Lower lobe of right lung (tissue), 2 donors: ENCODE measurements at regions not wholly inside any gene's neighbourhood (a gene's known extent, or its start where the extent isn't known, plus 50 kb on each side); places are given as distances from the start of the nearest gene placed in this dataset.
"Not testable (repeated sequence)": the region's sequence is repeated elsewhere in the genome, so short reads cannot be mapped to it uniquely, and the experiment has no call there.

Experiments used
- ATAC-seq, 2 donors: fragments of 200-7000 bp; cut with Tn5 transposase; one replicate each; pipeline ENCODE4 v1.9.1; 2020 to 2022; ENCODE audit warnings: mild to moderate bottlenecking in 2 of 2, moderate library complexity in 2 of 2
- DNase-seq: peaks from one replicate; pipeline ENCODE4 v3.0.0-alpha.2; 2020
- H3K27ac ChIP-seq: fragments of 200-600 bp; one replicate; pipeline ENCODE4 v1.8.0; 2022
- H3K27me3 ChIP-seq: fragments of 200-600 bp; one replicate; pipeline ENCODE4 v1.8.0; 2022; ENCODE audit warnings: low read depth
- H3K36me3 ChIP-seq: fragments of 200-600 bp; one replicate; pipeline ENCODE4 v1.8.0; 2022; ENCODE audit warnings: mild to moderate bottlenecking
- H3K4me1 ChIP-seq: fragments of 200-600 bp; one replicate; pipeline ENCODE4 v1.8.0; 2022
- H3K4me3 ChIP-seq: fragments of 200-600 bp; one replicate; pipeline ENCODE4 v1.8.0; 2022; ENCODE audit warnings: mild to moderate bottlenecking
- H3K9me3 ChIP-seq: fragments of 200-600 bp; one replicate; pipeline ENCODE4 v1.8.0; 2022
- intact Hi-C: fragments of 100-400 bp; cut with DNase I; formaldehyde crosslinking; loops from one replicate; pipeline ENCODE4 v1.11.0; 2022
- TF ChIP-seq, protein P1 (sequence below): fragments of 200-600 bp; IDR thresholded peaks from one replicate; pipeline ENCODE4 v1.8.0; 2022; ENCODE audit warnings: antibody characterized with exemption, mild to moderate bottlenecking
- donor health status: DM: no; HTN: yes; CAD: no; lungs with severe emphysema.

DNA sequence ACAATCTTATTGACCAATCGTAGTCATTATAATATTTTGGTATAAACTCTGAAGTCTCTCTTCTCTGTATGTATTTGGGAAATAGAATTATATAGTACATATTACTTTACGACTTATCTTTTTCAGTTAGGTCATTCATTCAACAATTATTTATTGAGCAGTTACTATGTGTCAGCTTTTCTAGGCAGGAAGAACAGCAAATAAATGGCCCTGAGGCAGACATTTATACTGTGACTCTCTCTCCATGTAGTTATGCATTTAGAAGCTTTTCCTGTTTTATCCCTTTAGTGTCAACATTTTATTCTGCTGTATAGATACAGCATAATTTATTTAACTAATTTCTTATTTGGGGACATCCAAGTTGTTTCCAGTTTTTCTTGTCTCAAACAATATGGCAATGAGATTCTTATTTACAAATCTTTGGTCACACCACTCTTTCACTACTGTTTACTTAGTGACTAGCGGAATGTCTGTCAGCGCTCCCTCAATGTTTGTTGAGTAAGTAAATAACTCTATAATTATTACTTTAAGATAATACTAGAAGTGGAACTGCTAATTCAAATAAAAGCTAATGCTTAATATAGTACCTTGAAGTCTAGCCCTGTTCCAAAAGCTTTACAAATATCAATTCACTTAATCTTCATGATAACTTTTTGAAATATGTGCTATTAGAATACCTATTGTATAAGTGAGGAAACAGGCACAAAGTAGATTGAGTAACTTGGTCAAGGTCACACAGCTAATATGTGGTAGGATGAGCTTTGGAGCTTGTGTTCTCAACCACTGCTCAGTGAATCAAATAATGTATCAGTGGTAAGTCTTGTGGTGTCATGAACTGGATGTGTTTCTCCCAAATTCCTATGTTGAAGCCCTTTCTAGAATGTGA, 465.6 kb downstream of the SIPA1L2 start:
- DNase-seq (no peak), ATAC-seq (peak in 1 of 2 donors; percentile 46)
- H3K36me3 ChIP-seq: no peaks in the 10 kb centered on the region
- H3K4me1 ChIP-seq: no peaks in the 10 kb centered on the region
- H3K27me3 ChIP-seq: no peaks in the 10 kb centered on the region
- H3K9me3 ChIP-seq: no peaks in the 10 kb centered on the region
- H3K27ac ChIP-seq: no peak overlapping the region
- intact Hi-C loops: no loop called here
- no peak overlapping the region for H3K4me3 ChIP-seq
- TF ChIP-seq, protein P1, sequence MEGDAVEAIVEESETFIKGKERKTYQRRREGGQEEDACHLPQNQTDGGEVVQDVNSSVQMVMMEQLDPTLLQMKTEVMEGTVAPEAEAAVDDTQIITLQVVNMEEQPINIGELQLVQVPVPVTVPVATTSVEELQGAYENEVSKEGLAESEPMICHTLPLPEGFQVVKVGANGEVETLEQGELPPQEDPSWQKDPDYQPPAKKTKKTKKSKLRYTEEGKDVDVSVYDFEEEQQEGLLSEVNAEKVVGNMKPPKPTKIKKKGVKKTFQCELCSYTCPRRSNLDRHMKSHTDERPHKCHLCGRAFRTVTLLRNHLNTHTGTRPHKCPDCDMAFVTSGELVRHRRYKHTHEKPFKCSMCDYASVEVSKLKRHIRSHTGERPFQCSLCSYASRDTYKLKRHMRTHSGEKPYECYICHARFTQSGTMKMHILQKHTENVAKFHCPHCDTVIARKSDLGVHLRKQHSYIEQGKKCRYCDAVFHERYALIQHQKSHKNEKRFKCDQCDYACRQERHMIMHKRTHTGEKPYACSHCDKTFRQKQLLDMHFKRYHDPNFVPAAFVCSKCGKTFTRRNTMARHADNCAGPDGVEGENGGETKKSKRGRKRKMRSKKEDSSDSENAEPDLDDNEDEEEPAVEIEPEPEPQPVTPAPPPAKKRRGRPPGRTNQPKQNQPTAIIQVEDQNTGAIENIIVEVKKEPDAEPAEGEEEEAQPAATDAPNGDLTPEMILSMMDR: no peak

DNA sequence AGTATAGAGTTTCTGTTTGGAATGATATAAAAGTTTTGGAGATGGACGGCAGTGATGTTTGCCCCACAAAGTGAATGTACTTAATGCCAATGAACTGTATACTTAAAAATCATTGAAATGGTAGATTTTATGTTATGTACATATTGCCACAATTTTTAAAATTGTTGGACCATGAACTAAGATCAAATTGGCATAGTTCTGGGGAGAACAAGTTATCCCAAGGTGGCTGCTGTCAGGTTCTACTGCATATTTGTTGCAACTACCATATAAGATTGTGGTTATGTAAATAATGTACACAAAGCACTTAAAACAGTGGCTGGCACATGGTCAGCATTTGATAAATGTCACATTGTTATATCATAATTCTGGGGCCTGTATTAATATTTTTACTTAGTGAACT, 466.4 kb downstream of the SIPA1L2 start:
- no peaks in the 10 kb centered on the region for H3K9me3 ChIP-seq
- no peaks in the 10 kb centered on the region for H3K36me3 ChIP-seq
- DNase-seq (no peak), ATAC-seq (no peak)
- intact Hi-C loops: no loop called here
- no peaks in the 10 kb centered on the region for H3K27me3 ChIP-seq
- TF ChIP-seq, protein P1: no peak
- H3K4me3 ChIP-seq: no peak overlapping the region
- H3K27ac ChIP-seq: no peak overlapping the region
- H3K4me1 ChIP-seq: no peaks in the 10 kb centered on the region

DNA sequence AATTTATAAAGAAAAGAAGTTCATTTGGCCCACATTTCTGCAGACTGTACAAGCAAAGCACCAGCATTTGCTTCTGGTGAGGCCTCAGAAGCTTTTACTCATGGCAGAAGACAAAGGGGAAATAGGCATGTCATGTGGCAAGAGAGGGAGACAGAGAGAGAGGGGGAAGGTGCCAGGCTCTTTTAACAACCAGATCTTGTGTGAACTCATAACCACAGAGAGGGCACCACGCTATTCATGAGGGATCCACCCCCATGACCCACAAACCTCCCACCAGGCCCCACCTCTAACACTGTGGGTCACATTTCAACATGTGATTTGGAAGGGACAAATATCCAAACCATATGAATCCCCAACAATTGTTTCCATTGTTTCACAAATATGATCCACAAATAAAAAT, 467.9 kb downstream of the SIPA1L2 start:
- Histone ChIP-seq H3K36me3 (no peaks in the 10 kb centered on the region), H3K4me1 (no peaks in the 10 kb centered on the region), H3K4me3 (no peak overlapping the region), H3K9me3 (no peaks in the 10 kb centered on the region), H3K27ac (no peak overlapping the region), H3K27me3 (no peaks in the 10 kb centered on the region)
- DNase-seq (no peak), ATAC-seq (no peak)
- intact Hi-C loops: no loop called here
- TF ChIP-seq, protein P1: no peak

DNA sequence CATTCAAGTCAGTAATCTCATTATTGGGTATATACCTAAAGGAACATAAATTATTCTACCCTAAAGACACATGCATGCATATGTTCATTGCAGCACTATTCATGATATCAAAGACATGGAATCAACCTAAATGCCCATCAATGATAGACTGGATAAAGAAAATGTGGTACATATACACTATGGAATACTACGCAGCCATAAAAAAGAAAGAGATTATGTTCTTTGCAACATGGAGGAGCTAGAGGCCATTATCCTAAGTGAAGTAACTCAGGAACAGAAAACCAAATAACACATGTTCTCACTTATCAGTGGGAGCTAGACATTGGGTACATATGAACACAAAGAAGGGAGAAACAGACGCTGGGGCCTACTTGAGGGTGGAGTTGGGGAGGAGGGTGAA, 471.4 kb downstream of the SIPA1L2 start:
- H3K4me3 ChIP-seq, intact Hi-C loops, H3K9me3 ChIP-seq, H3K27me3 ChIP-seq, DNase-seq, H3K27ac ChIP-seq, ATAC-seq, H3K4me1 ChIP-seq, H3K36me3 ChIP-seq: not testable (repeated sequence)

DNA sequence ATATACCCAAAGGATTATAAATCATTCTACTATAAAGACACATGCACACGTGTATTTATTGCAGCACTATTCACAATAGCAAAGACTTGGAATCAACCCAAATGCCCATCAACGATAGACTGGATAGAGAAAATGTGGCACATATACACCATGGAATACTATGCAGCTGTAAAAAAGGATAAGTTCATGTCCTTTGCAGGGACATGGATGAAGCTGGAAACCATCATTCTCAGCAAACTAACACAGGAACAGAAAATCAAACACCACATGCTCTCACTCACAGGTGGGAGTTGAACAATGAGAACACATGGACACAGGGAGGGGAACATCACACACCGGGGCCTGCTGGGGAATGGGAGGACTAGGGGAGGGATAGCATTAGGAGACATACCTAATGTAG, 473.9 kb downstream of the SIPA1L2 start:
- H3K36me3 ChIP-seq, H3K4me1 ChIP-seq, ATAC-seq, H3K4me3 ChIP-seq, H3K27me3 ChIP-seq, H3K9me3 ChIP-seq, intact Hi-C loops, H3K27ac ChIP-seq, DNase-seq: not testable (repeated sequence)

DNA sequence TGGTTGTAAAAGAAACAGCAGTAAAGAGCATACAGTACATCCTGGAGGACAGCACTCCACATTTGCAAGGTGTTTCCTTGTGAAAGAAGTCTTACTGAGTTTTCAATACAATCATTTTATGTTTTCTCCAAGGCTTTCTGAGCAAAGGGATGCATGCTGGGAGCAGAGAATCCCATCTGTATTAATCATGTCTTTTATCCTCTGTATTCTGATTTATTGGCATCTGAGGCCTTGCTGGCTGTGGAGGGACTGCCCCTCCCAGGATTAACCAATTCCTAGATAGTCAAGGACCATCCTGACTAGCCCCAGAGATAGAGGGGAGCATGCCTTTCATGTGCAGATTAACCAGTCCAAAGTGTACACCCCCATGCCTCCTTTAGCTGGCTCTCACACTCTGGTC, 476.3 kb downstream of the SIPA1L2 start:
- TF ChIP-seq, protein P1: no peak
- H3K36me3 ChIP-seq: no peaks in the 10 kb centered on the region
- H3K9me3 ChIP-seq: no peaks in the 10 kb centered on the region
- no peak overlapping the region for H3K27ac ChIP-seq
- intact Hi-C loops: no loop called here
- no peaks in the 10 kb centered on the region for H3K27me3 ChIP-seq
- no peaks in the 10 kb centered on the region for H3K4me1 ChIP-seq
- no peak overlapping the region for H3K4me3 ChIP-seq
- ATAC-seq (no peak), DNase-seq (no peak)
